ENCODE measurements at regions not wholly inside any gene's neighbourhood (a gene's known extent, or its start where the extent isn't known, plus 50 kb on each side); places are given as distances from the start of the nearest gene placed in this dataset.

GRCh38 chr11:28659716-28660348, 551.6 kb downstream of the METTL15 start:
- Histone ChIP-seq H3K36me3 (no peaks in the 10 kb centered on the region), H3K4me1 (no peaks in the 10 kb centered on the region), H3K27ac (no peak overlapping the region), H3K4me2 (no peak overlapping the region), H3K27me3 (no peaks in the 10 kb centered on the region), H3K9ac (no peak overlapping the region), H4K20me1 (no peaks in the 10 kb centered on the region), H3K4me3 (no peak overlapping the region), H3K9me3 (no peaks in the 10 kb centered on the region)
- no peak for TF ChIP-seq Cebpa-rat (IDR thresholded peaks at IDR 0.05)

- Histone ChIP-seq H3K27me3 (no peaks in the 10 kb centered on the region), H3K9me3 (no peaks in the 10 kb centered on the region), H3K9ac (no peak overlapping the region), H3K4me3 (no peak overlapping the region), H3K36me3 (no peaks in the 10 kb centered on the region), H4K20me1 (no peaks in the 10 kb centered on the region), H3K27ac (no peak overlapping the region), H3K4me2 (no peak overlapping the region), H3K4me1 (no peaks in the 10 kb centered on the region)
- no peak for TF ChIP-seq Cebpa-rat (IDR thresholded peaks at IDR 0.05)
Observed at GRCh38 chr11:28657378-28658030, 549.3 kb downstream of the METTL15 start.

GRCh38 chr11:28654191-28654590, 546.0 kb downstream of the METTL15 start:
- Histone ChIP-seq H3K9ac (no peak overlapping the region), H3K27me3 (no peaks in the 10 kb centered on the region), H3K36me3 (no peaks in the 10 kb centered on the region), H3K4me1 (no peaks in the 10 kb centered on the region), H3K27ac (no peak overlapping the region), H3K9me3 (no peaks in the 10 kb centered on the region), H3K4me3 (no peak overlapping the region), H4K20me1 (no peaks in the 10 kb centered on the region), H3K4me2 (no peak overlapping the region)
- TF ChIP-seq Cebpa-rat (IDR thresholded peaks at IDR 0.05), result no peak

GRCh38 chr11:28649922-28650321, 541.7 kb downstream of the METTL15 start:
- Histone ChIP-seq H3K27ac (no peak overlapping the region), H3K4me2 (no peak overlapping the region), H3K9me3 (no peaks in the 10 kb centered on the region), H4K20me1 (no peaks in the 10 kb centered on the region), H3K4me3 (no peak overlapping the region), H3K27me3 (no peaks in the 10 kb centered on the region), H3K36me3 (no peaks in the 10 kb centered on the region), H3K9ac (no peak overlapping the region), H3K4me1 (no peaks in the 10 kb centered on the region)
- no peak for TF ChIP-seq Cebpa-rat (IDR thresholded peaks at IDR 0.05)

- no peak overlapping the region for H3K4me3 ChIP-seq
- no peak overlapping the region for H3K27ac ChIP-seq
- TF ChIP-seq Cebpa-rat (IDR thresholded peaks at IDR 0.05), result no peak
- no peaks in the 10 kb centered on the region for H3K36me3 ChIP-seq
- H3K4me1 ChIP-seq, result no peaks in the 10 kb centered on the region
- H4K20me1 ChIP-seq, result no peaks in the 10 kb centered on the region
- H3K4me2 ChIP-seq, result no peak overlapping the region
- no peaks in the 10 kb centered on the region for H3K27me3 ChIP-seq
- H3K9ac ChIP-seq, result no peak overlapping the region
- no peaks in the 10 kb centered on the region for H3K9me3 ChIP-seq
Observed at GRCh38 chr11:28636566-28636965, 528.4 kb downstream of the METTL15 start.

GRCh38 chr11:28636033-28636432, 527.8 kb downstream of the METTL15 start:
- no peak overlapping the region for H3K9ac ChIP-seq
- H3K36me3 ChIP-seq, result no peaks in the 10 kb centered on the region
- H3K27ac ChIP-seq, result no peak overlapping the region
- no peaks in the 10 kb centered on the region for H4K20me1 ChIP-seq
- no peaks in the 10 kb centered on the region for H3K4me1 ChIP-seq
- H3K4me3 ChIP-seq, result no peak overlapping the region
- no peaks in the 10 kb centered on the region for H3K27me3 ChIP-seq
- H3K9me3 ChIP-seq, result no peaks in the 10 kb centered on the region
- TF ChIP-seq Cebpa-rat (IDR thresholded peaks at IDR 0.05), result no peak
- no peak overlapping the region for H3K4me2 ChIP-seq

- Histone ChIP-seq H3K27me3 (no peaks in the 10 kb centered on the region), H3K27ac (no peak overlapping the region), H3K4me3 (no peak overlapping the region), H4K20me1 (no peaks in the 10 kb centered on the region), H3K4me2 (no peak overlapping the region), H3K4me1 (no peaks in the 10 kb centered on the region), H3K9ac (no peak overlapping the region), H3K36me3 (no peaks in the 10 kb centered on the region), H3K9me3 (no peaks in the 10 kb centered on the region)
- TF ChIP-seq Cebpa-rat (IDR thresholded peaks at IDR 0.05), result no peak
Observed at GRCh38 chr11:28632338-28632737, 524.1 kb downstream of the METTL15 start.

GRCh38 chr11:28631148-28631547, 523.0 kb downstream of the METTL15 start:
- Histone ChIP-seq H3K9me3 (no peaks in the 10 kb centered on the region), H3K27ac (no peak overlapping the region), H3K27me3 (no peaks in the 10 kb centered on the region), H4K20me1 (no peaks in the 10 kb centered on the region), H3K9ac (no peak overlapping the region), H3K4me3 (no peak overlapping the region), H3K4me1 (no peaks in the 10 kb centered on the region), H3K4me2 (no peak overlapping the region), H3K36me3 (no peaks in the 10 kb centered on the region)
- no peak for TF ChIP-seq Cebpa-rat (IDR thresholded peaks at IDR 0.05)

- H3K4me1 ChIP-seq, result no peaks in the 10 kb centered on the region
- H3K27ac ChIP-seq, result no peak overlapping the region
- H3K9ac ChIP-seq, result no peak overlapping the region
- no peaks in the 10 kb centered on the region for H3K9me3 ChIP-seq
- no peak for TF ChIP-seq Cebpa-rat (IDR thresholded peaks at IDR 0.05)
- H4K20me1 ChIP-seq, result no peaks in the 10 kb centered on the region
- no peaks in the 10 kb centered on the region for H3K27me3 ChIP-seq
- no peak overlapping the region for H3K4me3 ChIP-seq
- H3K4me2 ChIP-seq, result no peak overlapping the region
- H3K36me3 ChIP-seq, result no peaks in the 10 kb centered on the region
Observed at GRCh38 chr11:28629235-28629634, 521.0 kb downstream of the METTL15 start.

GRCh38 chr11:28628412-28628811, 520.2 kb downstream of the METTL15 start:
- Histone ChIP-seq H3K27me3 (no peaks in the 10 kb centered on the region), H3K27ac (no peak overlapping the region), H3K4me2 (no peak overlapping the region), H3K9ac (no peak overlapping the region), H3K36me3 (no peaks in the 10 kb centered on the region), H4K20me1 (no peaks in the 10 kb centered on the region), H3K4me3 (no peak overlapping the region), H3K9me3 (no peaks in the 10 kb centered on the region), H3K4me1 (no peaks in the 10 kb centered on the region)
- no peak for TF ChIP-seq Cebpa-rat (IDR thresholded peaks at IDR 0.05)
